GM12873 (cell line): ENCODE measurements at regions not wholly inside any gene's neighbourhood (a gene's known extent, or its start where the extent isn't known, plus 50 kb on each side); places are given as distances from the start of the nearest gene placed in this dataset.

Source experiments
- TF ChIP-seq, protein P1 (sequence below): IDR thresholded peaks from 2 replicates; pipeline ENCODE4 v1.5.1; 2012; ENCODE audit warnings: low read depth, mild to moderate bottlenecking, moderate library complexity, low read length, control low read depth; ENCODE audit not compliant: insufficient read depth; ENCODE audit errors: missing control alignments

DNA sequence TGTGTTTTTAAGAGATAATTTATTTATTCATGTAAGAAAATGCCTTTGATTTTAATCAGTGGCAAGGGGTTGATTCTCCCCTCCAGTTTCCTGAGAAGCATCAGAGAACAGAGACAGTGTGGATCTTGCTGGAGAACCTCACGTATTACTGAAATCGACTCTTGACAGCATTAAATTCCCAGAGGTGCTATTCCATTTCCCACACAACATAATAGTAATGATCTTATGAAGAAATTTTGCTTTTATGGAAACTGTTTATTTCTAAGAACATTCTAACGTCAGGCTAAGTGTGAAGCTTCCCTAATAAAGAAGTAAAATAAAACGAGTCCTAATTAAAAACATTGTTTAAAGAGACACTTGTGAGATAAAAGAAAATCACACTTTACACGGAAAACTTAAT is 293.1 kb upstream of the NRP1 start:
- TF ChIP-seq, protein P1, sequence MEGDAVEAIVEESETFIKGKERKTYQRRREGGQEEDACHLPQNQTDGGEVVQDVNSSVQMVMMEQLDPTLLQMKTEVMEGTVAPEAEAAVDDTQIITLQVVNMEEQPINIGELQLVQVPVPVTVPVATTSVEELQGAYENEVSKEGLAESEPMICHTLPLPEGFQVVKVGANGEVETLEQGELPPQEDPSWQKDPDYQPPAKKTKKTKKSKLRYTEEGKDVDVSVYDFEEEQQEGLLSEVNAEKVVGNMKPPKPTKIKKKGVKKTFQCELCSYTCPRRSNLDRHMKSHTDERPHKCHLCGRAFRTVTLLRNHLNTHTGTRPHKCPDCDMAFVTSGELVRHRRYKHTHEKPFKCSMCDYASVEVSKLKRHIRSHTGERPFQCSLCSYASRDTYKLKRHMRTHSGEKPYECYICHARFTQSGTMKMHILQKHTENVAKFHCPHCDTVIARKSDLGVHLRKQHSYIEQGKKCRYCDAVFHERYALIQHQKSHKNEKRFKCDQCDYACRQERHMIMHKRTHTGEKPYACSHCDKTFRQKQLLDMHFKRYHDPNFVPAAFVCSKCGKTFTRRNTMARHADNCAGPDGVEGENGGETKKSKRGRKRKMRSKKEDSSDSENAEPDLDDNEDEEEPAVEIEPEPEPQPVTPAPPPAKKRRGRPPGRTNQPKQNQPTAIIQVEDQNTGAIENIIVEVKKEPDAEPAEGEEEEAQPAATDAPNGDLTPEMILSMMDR = no peak

DNA sequence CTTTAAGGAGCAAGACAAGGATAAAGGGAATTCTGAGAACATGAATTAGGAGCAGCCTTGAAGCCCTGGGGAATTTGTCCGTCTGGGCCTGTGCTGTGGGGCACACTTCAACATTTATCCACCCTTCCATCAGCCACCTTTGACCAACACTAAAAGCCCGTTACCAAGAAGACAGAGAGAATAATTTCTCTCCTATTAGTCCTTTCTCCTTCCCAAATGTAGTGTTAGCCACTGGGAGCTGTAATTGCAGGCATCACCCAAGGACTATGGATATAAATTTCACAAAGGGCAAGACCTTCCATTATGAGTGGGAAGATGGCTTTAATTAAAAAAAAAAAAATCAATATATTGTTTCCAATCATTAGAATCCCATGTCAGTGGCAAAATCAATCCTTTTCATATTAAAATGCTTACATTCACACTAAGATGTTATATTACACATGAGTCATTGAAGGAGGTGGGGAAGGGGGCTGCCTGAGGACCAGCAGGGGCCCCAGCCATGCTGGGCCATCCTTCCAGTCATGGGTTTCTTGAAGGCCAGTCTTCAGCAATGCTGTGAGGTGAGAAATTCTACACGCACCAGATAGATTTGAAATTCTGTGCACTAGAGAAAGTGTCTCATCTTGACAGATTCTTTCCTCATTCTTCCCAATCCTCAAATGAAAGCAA is 292.5 kb upstream of the NRP1 start:
- TF ChIP-seq, protein P1 = no peak

DNA sequence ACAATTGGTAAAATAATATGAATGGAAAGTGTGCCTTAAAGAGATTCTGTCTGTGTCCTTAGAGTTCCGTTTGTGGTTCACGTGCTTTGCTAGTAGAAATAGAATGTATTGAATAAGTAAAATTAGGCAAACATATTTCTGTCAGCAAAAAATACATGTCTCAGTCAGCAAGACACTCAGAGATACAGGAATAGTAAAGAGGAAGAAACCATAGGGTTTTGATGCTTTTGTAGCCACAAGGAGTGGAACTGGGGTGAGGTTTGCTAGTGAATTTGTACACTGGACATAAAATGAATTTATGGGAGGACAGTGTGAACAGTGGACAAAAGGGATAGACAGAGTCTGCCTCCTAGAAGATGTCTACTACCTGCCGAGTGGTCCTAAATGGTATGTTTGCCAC is 289.2 kb upstream of the NRP1 start:
- TF ChIP-seq, protein P1 = no peak

DNA sequence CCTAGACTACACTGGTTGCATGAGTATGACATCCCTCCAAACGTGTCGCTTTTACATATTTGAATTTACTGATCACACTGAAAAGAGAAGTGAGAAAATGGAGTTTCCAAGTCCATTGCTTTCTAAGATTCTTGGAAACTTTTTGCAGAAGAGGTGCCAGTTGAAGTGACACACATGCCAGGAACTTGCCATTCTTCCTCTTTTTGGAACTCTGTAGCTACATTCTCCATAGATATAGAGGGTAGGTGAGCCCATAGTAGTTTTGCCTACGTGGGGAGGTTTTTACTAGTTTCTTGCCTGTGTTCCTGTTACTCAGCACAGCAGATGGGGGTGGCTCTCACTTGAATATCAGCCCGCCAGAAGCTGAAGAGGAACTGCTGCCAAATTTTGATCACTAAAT is 286.6 kb upstream of the NRP1 start:
- TF ChIP-seq, protein P1 = no peak

DNA sequence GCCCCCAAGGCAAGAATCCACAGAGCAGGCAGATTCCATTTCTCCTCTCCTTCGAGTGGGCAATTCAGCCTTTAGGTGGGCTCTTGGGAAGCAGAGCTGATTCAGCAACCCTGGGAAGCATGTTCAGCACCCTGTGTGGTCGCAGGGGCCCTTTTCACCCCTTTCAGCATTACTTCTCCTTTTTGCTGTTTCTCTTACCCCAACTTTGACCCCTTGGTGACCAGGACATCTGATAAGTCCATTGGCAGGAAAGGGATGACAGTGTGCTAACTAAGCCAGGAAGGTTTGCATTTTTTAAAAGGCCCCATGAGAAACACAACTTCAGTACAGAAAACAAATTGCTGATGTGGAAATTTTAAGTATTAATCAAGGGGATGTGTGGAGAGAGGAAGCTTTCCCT is 283.7 kb upstream of the NRP1 start:
- TF ChIP-seq, protein P1 = no peak

DNA sequence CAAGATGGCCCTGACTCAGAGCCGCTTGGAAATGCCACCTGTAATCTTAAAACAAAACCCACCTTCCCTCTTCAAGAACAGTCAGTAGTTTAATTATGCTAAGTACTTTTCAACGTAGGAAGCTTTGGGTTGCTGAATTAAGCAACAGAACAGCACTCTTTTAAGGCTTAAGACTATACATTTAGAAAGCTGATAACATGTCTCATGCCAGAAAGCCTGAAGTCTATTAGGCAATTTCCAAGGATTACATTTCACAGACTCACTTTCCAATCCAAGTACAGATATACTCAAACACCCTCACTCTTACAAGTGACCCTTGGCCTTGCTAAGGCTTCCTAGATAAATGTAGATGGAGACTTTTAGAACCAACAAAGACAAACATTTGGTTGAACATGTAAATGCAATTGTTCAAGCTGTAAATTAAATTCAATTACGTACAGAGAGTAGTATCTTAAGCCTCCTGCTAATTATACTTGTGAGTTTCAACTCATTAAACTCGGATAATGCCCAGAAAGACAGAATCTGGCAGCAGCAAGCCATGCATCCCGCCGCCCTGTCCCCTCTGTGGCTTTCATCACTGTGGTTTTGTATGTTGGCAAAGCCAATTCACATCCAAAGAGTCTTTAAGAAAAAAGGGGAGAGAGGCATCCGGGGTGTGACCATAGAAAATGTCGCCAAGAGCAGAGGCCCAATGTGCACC is 283.1 kb upstream of the NRP1 start:
- TF ChIP-seq, protein P1 = no peak

DNA sequence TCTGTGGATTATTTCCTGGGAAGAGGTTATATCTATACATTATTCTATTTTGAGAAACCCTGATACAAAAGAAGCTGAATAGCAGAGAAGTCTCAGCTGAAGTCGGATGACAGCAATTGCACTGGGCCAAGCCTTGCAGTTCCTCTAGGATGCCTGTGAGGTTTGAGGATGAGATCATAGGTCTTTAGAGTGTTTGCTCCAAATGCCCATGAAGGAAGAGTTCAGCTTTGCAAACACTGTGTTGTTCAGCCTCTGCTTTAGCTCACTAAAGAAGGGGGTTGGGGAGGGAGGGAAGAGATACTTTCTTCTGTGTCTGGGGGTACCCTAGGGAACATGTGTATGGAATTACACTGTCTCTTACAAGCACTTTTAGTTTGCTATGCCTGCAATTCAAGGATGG is 282.5 kb upstream of the NRP1 start:
- TF ChIP-seq, protein P1 = no peak
